ENCODE measurements at regions not wholly inside any gene's neighbourhood (a gene's known extent, or its start where the extent isn't known, plus 50 kb on each side); places are given as distances from the start of the nearest gene placed in this dataset.

GRCh38 chr2:117057016-117057415, 757.5 kb upstream of the DDX18 start:
- DNase-seq (ENCODE audit: low spot score in 2 of 2) = no peak
- TF ChIP-seq POLR2AphosphoS5 (IDR thresholded peaks at IDR 0.05) = no peak
- TF ChIP-seq POLR2A (IDR thresholded peaks at IDR 0.05) = no peak
- no peak for TF ChIP-seq CTCF (IDR thresholded peaks at IDR 0.05)
- no peak for TF ChIP-seq EP300 (IDR thresholded peaks at IDR 0.05)
- Histone ChIP-seq H3K36me3 (no peaks in the 10 kb centered on the region), H3K4me1 (no peaks in the 10 kb centered on the region), H3K27me3 (no peaks in the 10 kb centered on the region), H3K9me3 (no peaks in the 10 kb centered on the region), H3K4me3 (no peak overlapping the region), H3K27ac (no peak overlapping the region)
- 42% methylated on average over 3 of the region's 3 CpGs for WGBS

- Histone ChIP-seq H3K27ac (no peak overlapping the region), H3K4me1 (no peaks in the 10 kb centered on the region), H3K4me3 (no peak overlapping the region), H3K9me3 (no peaks in the 10 kb centered on the region), H3K27me3 (no peaks in the 10 kb centered on the region), H3K36me3 (no peaks in the 10 kb centered on the region)
- 25% methylated on average over 3 of the region's 3 CpGs for WGBS
- TF ChIP-seq POLR2AphosphoS5 (IDR thresholded peaks at IDR 0.05) = no peak
- TF ChIP-seq POLR2A (IDR thresholded peaks at IDR 0.05) = no peak
- no peak for TF ChIP-seq CTCF (IDR thresholded peaks at IDR 0.05)
- TF ChIP-seq EP300 (IDR thresholded peaks at IDR 0.05) = no peak
- DNase-seq (ENCODE audit: low spot score in 2 of 2) = no peak
Measured at GRCh38 chr2:117058366-117058765, 756.1 kb upstream of the DDX18 start.

DNA sequence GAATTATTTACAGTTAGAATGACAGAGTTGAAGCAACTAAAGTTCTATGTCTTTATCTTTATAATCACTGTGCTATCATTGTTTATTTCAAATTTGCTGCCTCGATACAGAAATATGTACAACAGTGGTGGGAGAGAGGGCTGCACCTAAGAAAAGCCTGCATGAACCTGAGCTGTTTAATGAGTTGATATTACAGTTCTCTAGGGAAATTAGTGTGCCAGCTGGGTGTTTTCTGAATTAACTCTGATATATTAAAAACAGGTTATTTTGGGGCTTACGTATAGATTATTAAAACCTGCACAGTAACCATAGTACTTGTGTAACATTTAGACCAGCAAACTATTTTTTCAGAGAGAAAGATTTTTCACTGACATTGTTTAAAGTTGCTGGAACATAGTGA, 750.5 kb upstream of the DDX18 start:
- no peaks in the 10 kb centered on the region for H3K9me3 ChIP-seq
- H3K4me1 ChIP-seq = no peaks in the 10 kb centered on the region
- no peaks in the 10 kb centered on the region for H3K27me3 ChIP-seq
- no peak overlapping the region for H3K27ac ChIP-seq
- WGBS = 63% methylated on average over 2 of the region's 2 CpGs
- no peak for DNase-seq (ENCODE audit: low spot score in 2 of 2)
- H3K4me3 ChIP-seq = no peak overlapping the region
- TF ChIP-seq POLR2A (IDR thresholded peaks at IDR 0.05) (no peak), EP300 (IDR thresholded peaks at IDR 0.05) (no peak), CTCF (IDR thresholded peaks at IDR 0.05) (no peak), POLR2AphosphoS5 (IDR thresholded peaks at IDR 0.05) (no peak)
- no peaks in the 10 kb centered on the region for H3K36me3 ChIP-seq

DNA sequence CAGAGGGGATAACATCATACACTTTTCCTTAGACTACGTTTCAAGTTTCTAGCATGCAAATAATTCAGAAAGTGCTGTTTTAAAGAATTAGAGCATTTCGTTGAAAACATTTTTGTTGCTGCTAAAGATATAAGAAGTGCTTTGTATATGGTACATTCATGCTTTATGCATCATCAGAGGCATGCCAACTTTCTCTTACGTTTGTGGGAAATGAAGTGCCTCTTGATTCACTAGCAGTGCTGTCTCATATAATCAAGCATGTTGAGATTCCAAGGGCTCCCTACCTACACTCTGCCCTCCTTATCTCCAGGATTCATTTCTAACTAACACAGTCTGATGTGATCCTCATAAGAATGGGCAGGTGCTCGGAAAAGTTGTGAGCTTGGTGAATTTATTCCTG, 748.6 kb upstream of the DDX18 start:
- H3K9me3 ChIP-seq = no peaks in the 10 kb centered on the region
- no peak overlapping the region for H3K4me3 ChIP-seq
- TF ChIP-seq POLR2A (IDR thresholded peaks at IDR 0.05) (no peak), POLR2AphosphoS5 (IDR thresholded peaks at IDR 0.05) (no peak), CTCF (IDR thresholded peaks at IDR 0.05) (no peak), EP300 (IDR thresholded peaks at IDR 0.05) (no peak)
- DNase-seq (ENCODE audit: low spot score in 2 of 2) = no peak
- no peaks in the 10 kb centered on the region for H3K27me3 ChIP-seq
- no peaks in the 10 kb centered on the region for H3K36me3 ChIP-seq
- no peaks in the 10 kb centered on the region for H3K4me1 ChIP-seq
- WGBS = 64% methylated on average over 4 of the region's 4 CpGs
- H3K27ac ChIP-seq = no peak overlapping the region

DNA sequence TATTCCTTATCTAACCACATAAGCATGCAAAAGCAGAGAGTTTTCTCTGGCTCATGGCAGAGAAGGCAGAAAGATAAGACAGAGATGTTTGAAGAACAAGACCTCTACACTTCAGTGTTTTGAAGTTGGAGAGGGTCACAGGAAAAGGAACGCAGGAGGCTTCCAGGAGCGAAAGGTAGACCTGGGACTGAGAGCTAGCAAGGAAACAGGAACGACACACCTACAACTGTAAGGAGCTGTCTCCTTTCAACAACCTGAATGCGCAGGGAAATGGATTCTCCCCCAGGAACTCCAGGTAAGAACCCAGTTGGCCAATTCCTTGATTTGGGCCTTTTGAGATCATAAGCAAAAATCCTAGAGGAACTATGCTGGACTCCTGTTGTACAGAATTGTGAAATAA, 746.6 kb upstream of the DDX18 start:
- DNase-seq (ENCODE audit: low spot score in 2 of 2) = no peak
- H3K4me3 ChIP-seq = no peak overlapping the region
- H3K9me3 ChIP-seq = no peaks in the 10 kb centered on the region
- no peak overlapping the region for H3K27ac ChIP-seq
- no peak for TF ChIP-seq POLR2AphosphoS5 (IDR thresholded peaks at IDR 0.05)
- no peak for TF ChIP-seq CTCF (IDR thresholded peaks at IDR 0.05)
- TF ChIP-seq POLR2A (IDR thresholded peaks at IDR 0.05) = no peak
- no peak for TF ChIP-seq EP300 (IDR thresholded peaks at IDR 0.05)
- no peaks in the 10 kb centered on the region for H3K27me3 ChIP-seq
- 74% methylated on average over 4 of the region's 4 CpGs for WGBS
- no peaks in the 10 kb centered on the region for H3K36me3 ChIP-seq
- no peaks in the 10 kb centered on the region for H3K4me1 ChIP-seq

All from suprapubic skin (tissue), 4 donors.